ENCODE measurements at regions not wholly inside any gene's neighbourhood (a gene's known extent, or its start where the extent isn't known, plus 50 kb on each side); places are given as distances from the start of the nearest gene placed in this dataset.

DNA sequence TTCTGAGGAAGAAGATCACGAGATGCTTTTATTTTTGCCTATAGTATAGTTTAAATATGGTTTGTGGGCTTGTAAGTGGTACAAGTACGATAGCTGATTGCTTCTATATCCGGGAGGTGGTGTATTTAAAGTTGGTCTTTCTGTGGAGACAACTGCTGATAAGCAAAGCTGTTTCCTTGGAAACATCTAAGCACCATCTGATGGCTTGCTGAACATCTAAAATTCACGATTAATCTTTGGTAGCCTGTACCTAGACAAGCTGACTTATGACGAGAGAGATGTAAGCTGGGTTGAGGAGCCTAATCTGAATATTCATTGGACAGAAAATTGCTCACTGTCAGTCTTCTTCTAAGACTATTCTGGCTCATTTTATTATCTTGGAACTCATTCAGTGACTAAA lies 74.6 kb upstream of the NWD2 start:
- H3K4me3 ChIP-seq, result no peak overlapping the region
- ChIA-PET POLR2A (no interaction called here), CTCF (ENCODE audit: low intra/inter-chr PET ratio) (no interaction called here)
- no peak overlapping the region for H2AFZ ChIP-seq (ENCODE audit: low read depth, low read length)
- H3K4me2 ChIP-seq (ENCODE audit: insufficient read depth, low read length), result no peak overlapping the region
- H3K9me1 ChIP-seq (ENCODE audit: control insufficient read depth, insufficient read depth, low read length), result no peaks in the 10 kb centered on the region
- no peaks in the 10 kb centered on the region for H3K79me2 ChIP-seq (ENCODE audit: control insufficient read depth, insufficient read depth, low read length)
- ATAC-seq (no peak), FAIRE-seq (no peak), DNase-seq (ENCODE audit: extremely low read depth in 1 of 4, low spot score in 3 of 4) (no peak)
- intact Hi-C loops (cut with micrococcal nuclease) (no loop called here), in situ Hi-C loops (cut with MboI) (no loop called here)
- H3K9me3 ChIP-seq (replicated peaks; ENCODE audit: control insufficient read depth, insufficient read depth, low read depth, low read length), result no peaks in the 10 kb centered on the region
- BruUV-seq (replicated peaks), result no TSS peak
- H3K4me1 ChIP-seq (replicated peaks in 1 of 2; ENCODE audit: control insufficient read depth in 2 of 2, insufficient read depth in 2 of 2, low read length in 2 of 2), result no peaks in the 10 kb centered on the region
- no peak overlapping the region for H3K27ac ChIP-seq (ENCODE audit: extremely low read depth, low read depth, low read length)
- no peak for TF ChIP-seq SAP30 (IDR thresholded peaks at IDR 0.05; ENCODE audit: borderline replicate concordance, insufficient read depth, low read depth, low read length, poor library complexity, severe bottlenecking)
- WGBS (ENCODE audit: insufficient coverage, low coverage, missing lambda C conversion rate), result 2% methylated on average over 5 of the region's 5 CpGs
- H4K20me1 ChIP-seq (replicated peaks; ENCODE audit: control insufficient read depth, insufficient read depth, low read length), result no peaks in the 10 kb centered on the region
- no peak overlapping the region for H3K9ac ChIP-seq (ENCODE audit: insufficient read depth in 1 of 2, low read depth in 2 of 2, low read length in 2 of 2)
- no peaks in the 10 kb centered on the region for H3K36me3 ChIP-seq (ENCODE audit: control insufficient read depth, insufficient read depth, low read length)
- H3K27me3 ChIP-seq (ENCODE audit: control insufficient read depth in 2 of 2, insufficient read depth in 2 of 2, low read length in 2 of 2), result no peaks in the 10 kb centered on the region

DNA sequence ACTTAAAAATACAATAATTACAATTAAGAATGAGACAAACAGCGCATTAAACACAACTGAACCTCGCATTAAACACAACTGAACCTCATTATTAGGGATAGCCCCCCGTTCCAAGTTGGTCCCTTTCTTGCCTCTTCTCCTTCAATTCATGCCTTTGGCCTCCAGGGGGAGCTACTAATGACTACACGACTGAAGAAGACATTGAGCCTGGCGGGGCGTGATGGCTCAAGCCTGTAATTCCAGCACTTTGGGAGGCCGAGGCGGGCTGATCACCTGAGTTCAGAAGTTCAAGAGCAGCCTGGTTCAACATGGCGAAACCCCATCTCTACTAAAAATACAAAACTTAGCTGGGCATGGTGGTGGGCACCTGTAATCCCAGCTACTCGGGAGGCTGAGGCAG lies 56.4 kb upstream of the NWD2 start:
- in situ Hi-C loops (cut with MboI) (no loop called here), intact Hi-C loops (cut with micrococcal nuclease) (no loop called here)
- no TSS peak for BruUV-seq (replicated peaks)
- TF ChIP-seq HDAC8 (tag; IDR thresholded peaks at IDR 0.05), result no peak
- TF ChIP-seq RAD21 (CRISPR knock-in tag; conservative IDR thresholded peaks at IDR 0.05 in 1 of 2, IDR thresholded peaks at IDR 0.05 in 1 of 2), result peak in 1 of 2 experiments; percentile 5; a peak in 1 of 4 replicates
- TF ChIP-seq YBX1 (IDR thresholded peaks at IDR 0.05), result no peak
- TF ChIP-seq RCOR1 (IDR thresholded peaks at IDR 0.05; ENCODE audit: borderline replicate concordance in 1 of 2, low read depth in 2 of 2, low read length in 2 of 2), result no peak
- TF ChIP-seq, protein P1, sequence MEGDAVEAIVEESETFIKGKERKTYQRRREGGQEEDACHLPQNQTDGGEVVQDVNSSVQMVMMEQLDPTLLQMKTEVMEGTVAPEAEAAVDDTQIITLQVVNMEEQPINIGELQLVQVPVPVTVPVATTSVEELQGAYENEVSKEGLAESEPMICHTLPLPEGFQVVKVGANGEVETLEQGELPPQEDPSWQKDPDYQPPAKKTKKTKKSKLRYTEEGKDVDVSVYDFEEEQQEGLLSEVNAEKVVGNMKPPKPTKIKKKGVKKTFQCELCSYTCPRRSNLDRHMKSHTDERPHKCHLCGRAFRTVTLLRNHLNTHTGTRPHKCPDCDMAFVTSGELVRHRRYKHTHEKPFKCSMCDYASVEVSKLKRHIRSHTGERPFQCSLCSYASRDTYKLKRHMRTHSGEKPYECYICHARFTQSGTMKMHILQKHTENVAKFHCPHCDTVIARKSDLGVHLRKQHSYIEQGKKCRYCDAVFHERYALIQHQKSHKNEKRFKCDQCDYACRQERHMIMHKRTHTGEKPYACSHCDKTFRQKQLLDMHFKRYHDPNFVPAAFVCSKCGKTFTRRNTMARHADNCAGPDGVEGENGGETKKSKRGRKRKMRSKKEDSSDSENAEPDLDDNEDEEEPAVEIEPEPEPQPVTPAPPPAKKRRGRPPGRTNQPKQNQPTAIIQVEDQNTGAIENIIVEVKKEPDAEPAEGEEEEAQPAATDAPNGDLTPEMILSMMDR (IDR thresholded peaks at IDR 0.05 in 2 of 3, conservative IDR thresholded peaks at IDR 0.05 in 1 of 3; ENCODE audit: insufficient read depth in 2 of 3, low read depth in 1 of 3, low read length in 3 of 3), result peak; percentile 30 to 57 (median 33); a peak in 5 of 6 replicates
- Histone ChIP-seq H3K79me2 (ENCODE audit: control insufficient read depth, insufficient read depth, low read length) (no peaks in the 10 kb centered on the region), H3K27ac (ENCODE audit: extremely low read depth, low read depth, low read length) (no peak overlapping the region), H3K27me3 (ENCODE audit: control insufficient read depth in 2 of 2, insufficient read depth in 2 of 2, low read length in 2 of 2) (no peaks in the 10 kb centered on the region), H3K4me2 (ENCODE audit: insufficient read depth, low read length) (no peak overlapping the region), H2AFZ (ENCODE audit: low read depth, low read length) (no peak overlapping the region), H3K4me3 (no peak overlapping the region), H3K9me1 (ENCODE audit: control insufficient read depth, insufficient read depth, low read length) (no peaks in the 10 kb centered on the region), H4K20me1 (replicated peaks; ENCODE audit: control insufficient read depth, insufficient read depth, low read length) (no peaks in the 10 kb centered on the region), H3K36me3 (ENCODE audit: control insufficient read depth, insufficient read depth, low read length) (no peaks in the 10 kb centered on the region), H3K9me3 (replicated peaks; ENCODE audit: control insufficient read depth, insufficient read depth, low read depth, low read length) (no peaks in the 10 kb centered on the region), H3K4me1 (replicated peaks in 1 of 2; ENCODE audit: control insufficient read depth in 2 of 2, insufficient read depth in 2 of 2, low read length in 2 of 2) (no peaks in the 10 kb centered on the region), H3K9ac (ENCODE audit: insufficient read depth in 1 of 2, low read depth in 2 of 2, low read length in 2 of 2) (no peak overlapping the region)
- POLR2A ChIA-PET, result no interaction called here
- DNase-seq (ENCODE audit: extremely low read depth in 1 of 4, low spot score in 3 of 4), result peak; percentile 20 to 35 (median 27)
- 0% methylated on average over 9 of the region's 10 CpGs for WGBS (ENCODE audit: insufficient coverage, low coverage, missing lambda C conversion rate)
- no peak for ATAC-seq
- CTCF ChIA-PET (ENCODE audit: low intra/inter-chr PET ratio), result no interaction called here
- FAIRE-seq, result peak; percentile 54
